ENCODE measurements at regions not wholly inside any gene's neighbourhood (a gene's known extent, or its start where the extent isn't known, plus 50 kb on each side); places are given as distances from the start of the nearest gene placed in this dataset.
A peak's percentile ranks its signal among the peaks of the same experiment; 100 is the strongest.

DNA sequence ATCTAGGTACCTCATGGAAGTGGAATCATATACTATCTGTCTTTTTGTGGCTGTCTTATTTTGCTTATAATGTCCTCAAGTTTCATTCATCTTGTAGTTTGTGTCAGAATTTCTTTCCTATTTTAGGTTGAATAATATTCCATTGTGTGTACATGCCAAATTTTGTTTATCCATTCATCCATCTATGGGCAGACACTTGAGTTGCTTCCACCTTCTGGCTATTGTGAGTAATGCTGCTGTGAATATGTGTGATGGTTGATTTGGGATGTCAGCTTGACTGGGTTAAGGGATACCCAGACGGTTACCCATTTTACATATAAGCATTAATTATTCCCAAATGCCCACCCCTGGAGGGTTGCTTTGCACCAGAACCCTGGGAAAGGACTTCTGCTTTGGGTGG is 477.5 kb downstream of the PTPRU start:
- CTCF ChIA-PET: interaction anchor here (0.7 to 1.4 kb wide), 5 partner anchors 10 to 667 kb away, joined by 3 to 4 read pairs (median 3); no protein-coding TSS in a partner anchor

DNA sequence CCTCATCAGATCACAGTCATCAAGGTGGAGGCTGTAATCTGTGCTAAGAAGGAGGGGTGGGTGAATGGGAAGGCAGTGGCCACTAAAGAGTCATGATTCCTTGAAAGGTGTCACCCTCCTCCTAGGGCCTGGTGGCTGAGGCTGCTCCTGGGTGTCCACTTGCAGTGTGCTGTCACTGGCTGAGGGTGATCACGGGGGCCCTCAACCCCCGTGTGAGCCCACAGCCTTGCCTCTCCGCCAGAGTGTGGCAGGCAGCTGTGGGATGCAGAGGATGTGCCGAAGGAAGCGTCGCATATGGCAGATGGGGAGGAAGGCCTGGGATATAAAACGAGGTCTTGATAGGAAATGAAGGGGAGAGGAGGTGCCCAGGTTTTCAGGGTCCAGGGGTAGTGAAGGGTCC is 476.5 kb downstream of the PTPRU start:
- ChIA-PET POLR2A (no interaction called here), CTCF (interaction anchor here (1.4 kb wide), 1 partner anchor 9 kb away, joined by 4 read pairs; no protein-coding TSS in a partner anchor)
- no peaks in the 10 kb centered on the region for H3K27me3 ChIP-seq (ENCODE audit: control insufficient read depth, insufficient read depth, low read length)
- no peak overlapping the region for H3K4me3 ChIP-seq (ENCODE audit: low read depth, low read length)
- TF ChIP-seq, protein P1, sequence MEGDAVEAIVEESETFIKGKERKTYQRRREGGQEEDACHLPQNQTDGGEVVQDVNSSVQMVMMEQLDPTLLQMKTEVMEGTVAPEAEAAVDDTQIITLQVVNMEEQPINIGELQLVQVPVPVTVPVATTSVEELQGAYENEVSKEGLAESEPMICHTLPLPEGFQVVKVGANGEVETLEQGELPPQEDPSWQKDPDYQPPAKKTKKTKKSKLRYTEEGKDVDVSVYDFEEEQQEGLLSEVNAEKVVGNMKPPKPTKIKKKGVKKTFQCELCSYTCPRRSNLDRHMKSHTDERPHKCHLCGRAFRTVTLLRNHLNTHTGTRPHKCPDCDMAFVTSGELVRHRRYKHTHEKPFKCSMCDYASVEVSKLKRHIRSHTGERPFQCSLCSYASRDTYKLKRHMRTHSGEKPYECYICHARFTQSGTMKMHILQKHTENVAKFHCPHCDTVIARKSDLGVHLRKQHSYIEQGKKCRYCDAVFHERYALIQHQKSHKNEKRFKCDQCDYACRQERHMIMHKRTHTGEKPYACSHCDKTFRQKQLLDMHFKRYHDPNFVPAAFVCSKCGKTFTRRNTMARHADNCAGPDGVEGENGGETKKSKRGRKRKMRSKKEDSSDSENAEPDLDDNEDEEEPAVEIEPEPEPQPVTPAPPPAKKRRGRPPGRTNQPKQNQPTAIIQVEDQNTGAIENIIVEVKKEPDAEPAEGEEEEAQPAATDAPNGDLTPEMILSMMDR (IDR thresholded peaks at IDR 0.05; ENCODE audit: insufficient read depth, low read depth, low read length): no peak
- no peaks in the 10 kb centered on the region for H3K36me3 ChIP-seq (ENCODE audit: control insufficient read depth, insufficient read depth, low read length)
- DNase-seq (ENCODE audit: low read depth): no peak

More for the DNA sequence above, 477.5 kb downstream of the PTPRU start:
- POLR2A ChIA-PET: no interaction called here
- H3K4me3 ChIP-seq (ENCODE audit: low read depth, low read length): no peak overlapping the region
- H3K27me3 ChIP-seq (ENCODE audit: control insufficient read depth, insufficient read depth, low read length): no peaks in the 10 kb centered on the region
- DNase-seq (ENCODE audit: low read depth): no peak
- no peaks in the 10 kb centered on the region for H3K36me3 ChIP-seq (ENCODE audit: control insufficient read depth, insufficient read depth, low read length)
- TF ChIP-seq, protein P1 (IDR thresholded peaks at IDR 0.05; ENCODE audit: insufficient read depth, low read depth, low read length): peak; percentile 37

DNA sequence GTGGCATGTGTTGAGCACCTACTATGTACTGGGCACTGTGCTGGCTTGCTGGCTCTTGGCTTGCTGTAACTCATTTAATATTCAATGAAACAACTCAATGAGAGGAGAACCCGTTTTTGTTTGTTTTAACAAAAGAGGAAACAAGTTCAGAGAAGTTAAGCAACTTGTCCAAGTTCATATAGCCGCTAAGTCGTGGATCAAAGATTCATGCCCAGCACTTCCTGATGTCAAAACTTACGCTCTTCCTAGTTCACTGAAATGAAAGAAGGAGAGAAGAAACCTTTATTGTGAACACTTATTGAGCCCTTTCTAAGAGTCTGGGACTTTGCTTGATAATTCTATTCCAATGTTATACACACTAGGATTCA is 475.9 kb downstream of the PTPRU start:
- TF ChIP-seq, protein P1 (IDR thresholded peaks at IDR 0.05; ENCODE audit: insufficient read depth, low read depth, low read length): no peak
- CTCF ChIA-PET: interaction anchor here (0.6 to 1.4 kb wide), 4 partner anchors 8 to 1241 kb away, joined by 3 to 6 read pairs (median 4); no protein-coding TSS in a partner anchor
- Histone ChIP-seq H3K36me3 (ENCODE audit: control insufficient read depth, insufficient read depth, low read length) (no peaks in the 10 kb centered on the region), H3K4me3 (ENCODE audit: low read depth, low read length) (no peak overlapping the region), H3K27me3 (ENCODE audit: control insufficient read depth, insufficient read depth, low read length) (no peaks in the 10 kb centered on the region)
- no peak for DNase-seq (ENCODE audit: low read depth)
- POLR2A ChIA-PET: no interaction called here

DNA sequence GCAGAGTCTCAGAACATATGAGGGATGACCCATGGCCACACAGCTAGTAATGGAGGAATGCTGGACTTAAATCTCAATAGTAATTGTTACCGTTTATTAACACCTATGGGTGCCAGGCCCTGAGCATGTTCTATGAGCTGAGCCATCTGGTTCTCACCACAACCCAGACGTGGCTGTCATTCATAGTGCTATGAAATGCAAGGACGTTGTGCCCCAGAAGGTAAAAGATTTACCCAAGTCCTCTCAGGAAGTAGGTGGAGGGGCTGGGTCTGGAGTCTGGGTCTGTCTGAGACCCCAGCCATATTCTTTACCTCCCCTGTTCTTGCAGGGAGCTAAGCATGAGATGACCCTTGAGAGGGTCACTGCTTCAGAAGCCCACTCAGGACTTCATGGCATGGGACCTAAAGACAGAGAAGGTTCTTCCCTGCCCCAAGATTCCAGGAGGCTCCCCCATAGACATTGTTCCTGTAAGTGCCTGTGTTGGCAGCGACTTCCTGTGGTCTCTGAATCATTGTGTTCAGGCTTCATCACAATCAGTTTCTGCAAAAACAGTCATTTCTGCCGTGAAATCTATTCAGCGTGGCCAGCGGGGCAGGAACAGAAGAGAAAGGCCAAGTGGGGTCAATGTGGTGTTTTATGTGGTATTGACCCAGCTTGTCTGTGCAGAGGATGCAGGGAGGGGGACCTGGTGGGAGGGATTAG is 475.4 kb downstream of the PTPRU start:
- TF ChIP-seq, protein P1 (IDR thresholded peaks at IDR 0.05; ENCODE audit: insufficient read depth, low read depth, low read length): no peak
- CTCF ChIA-PET: interaction anchor here (0.6 to 1.1 kb wide), 3 partner anchors 8 to 1241 kb away, joined by 3 to 6 read pairs (median 4); no protein-coding TSS in a partner anchor
- Histone ChIP-seq H3K4me3 (ENCODE audit: low read depth, low read length) (no peak overlapping the region), H3K27me3 (ENCODE audit: control insufficient read depth, insufficient read depth, low read length) (no peaks in the 10 kb centered on the region), H3K36me3 (ENCODE audit: control insufficient read depth, insufficient read depth, low read length) (no peaks in the 10 kb centered on the region)
- DNase-seq (ENCODE audit: low read depth): no peak
- POLR2A ChIA-PET: no interaction called here

DNA sequence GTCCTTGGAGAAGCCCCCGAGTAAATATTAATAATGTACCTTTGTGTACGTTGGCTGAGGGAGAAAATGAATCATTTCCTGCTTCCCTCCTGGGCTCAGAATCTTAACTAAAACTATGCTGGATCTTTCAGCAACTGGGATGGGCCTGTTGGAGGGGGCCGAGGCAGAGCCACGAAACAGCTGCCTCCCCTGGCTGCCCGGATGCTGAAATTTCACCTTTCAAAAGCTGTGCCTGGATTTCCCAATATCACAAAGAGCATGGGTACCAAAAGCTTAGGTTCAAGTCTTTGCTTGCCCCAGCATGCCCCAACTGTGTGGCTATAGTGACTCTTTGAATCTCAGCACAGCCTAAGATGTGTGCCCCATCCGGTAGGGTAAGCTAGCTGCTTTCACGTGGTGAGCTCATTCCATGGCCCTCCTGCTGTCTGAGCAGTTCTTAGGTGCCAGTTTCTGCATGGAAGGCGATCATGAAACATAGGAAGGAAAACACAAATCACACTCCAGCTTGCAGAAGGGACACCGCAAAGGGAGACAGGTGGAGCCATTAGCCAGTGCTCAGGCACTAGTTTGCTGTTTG is 473.5 kb downstream of the PTPRU start:
- ChIA-PET CTCF (interaction anchor here (1.3 to 4.6 kb wide), 3 partner anchors 13 to 140 kb away, joined by 3 to 27 read pairs (median 5); no protein-coding TSS in a partner anchor), POLR2A (interaction anchor here (0.6 kb wide), 1 partner anchor 1546 kb away, joined by 3 read pairs; no protein-coding TSS in a partner anchor)
- Histone ChIP-seq H3K27me3 (ENCODE audit: control insufficient read depth, insufficient read depth, low read length) (no peaks in the 10 kb centered on the region), H3K4me3 (ENCODE audit: low read depth, low read length) (no peak overlapping the region), H3K36me3 (ENCODE audit: control insufficient read depth, insufficient read depth, low read length) (no peaks in the 10 kb centered on the region)
- no peak for DNase-seq (ENCODE audit: low read depth)
- TF ChIP-seq, protein P1 (IDR thresholded peaks at IDR 0.05; ENCODE audit: insufficient read depth, low read depth, low read length): no peak

Measured in BJ (cell line).